ENCODE measurements at regions not wholly inside any gene's neighbourhood (a gene's known extent, or its start where the extent isn't known, plus 50 kb on each side); places are given as distances from the start of the nearest gene placed in this dataset.
A peak's percentile ranks its signal among the peaks of the same experiment; 100 is the strongest.

- FAIRE-seq (no peak), DNase-seq (ENCODE audit: low spot score) (no peak)
Measured at GRCh38 chrX:6472652-6473342, 62.1 kb downstream of the VCX3A start.

GRCh38 chrX:6468706-6469105, 66.2 kb downstream of the VCX3A start:
- no peak for FAIRE-seq
- DNase-seq (ENCODE audit: low spot score): no peak

- DNase-seq (ENCODE audit: low spot score): no peak
- peak; percentile 83 for FAIRE-seq
Measured at GRCh38 chrX:6465756-6466155, 69.2 kb downstream of the VCX3A start.

GRCh38 chrX:6464726-6465125, 70.2 kb downstream of the VCX3A start:
- DNase-seq (ENCODE audit: low spot score) (no peak), FAIRE-seq (no peak)

GRCh38 chrX:6460893-6461490, 73.9 kb downstream of the VCX3A start:
- FAIRE-seq: peak; percentile 87
- peak; percentile 76 for DNase-seq (ENCODE audit: low spot score)

GRCh38 chrX:6456196-6456595, 78.7 kb downstream of the VCX3A start:
- DNase-seq (ENCODE audit: low spot score): peak; percentile 54
- FAIRE-seq: peak; percentile 67

GRCh38 chrX:6449946-6450345, 85.0 kb downstream of the VCX3A start:
- peak; percentile 91 for FAIRE-seq

GRCh38 chrX:6448003-6448402, 86.9 kb downstream of the VCX3A start:
- DNase-seq (ENCODE audit: low spot score): no peak
- FAIRE-seq: peak; percentile 71

More at GRCh38 chrX:6449946-6450345, 85.0 kb downstream of the VCX3A start:
- no peak for DNase-seq (ENCODE audit: low spot score)

GRCh38 chrX:6446582-6446981, 88.3 kb downstream of the VCX3A start:
- FAIRE-seq (no peak), DNase-seq (ENCODE audit: low spot score) (no peak)

- no peak for DNase-seq (ENCODE audit: low spot score)
- no peak for FAIRE-seq
Measured at GRCh38 chrX:6440648-6441047, 94.3 kb downstream of the VCX3A start.

GRCh38 chrX:6432226-6432625, 102.7 kb downstream of the VCX3A start:
- DNase-seq (ENCODE audit: low spot score): no peak

GRCh38 chrX:6407542-6407941, 127.4 kb downstream of the VCX3A start:
- FAIRE-seq (no peak), DNase-seq (ENCODE audit: low spot score) (no peak)

More at GRCh38 chrX:6432226-6432625, 102.7 kb downstream of the VCX3A start:
- FAIRE-seq: no peak

GRCh38 chrX:6386837-6387236, 148.1 kb downstream of the VCX3A start:
- DNase-seq (ENCODE audit: low spot score): no peak
- no peak for FAIRE-seq

- FAIRE-seq: no peak
Measured at GRCh38 chrX:6384921-6385320, 150.0 kb downstream of the VCX3A start.

GRCh38 chrX:6384371-6384770, 150.5 kb downstream of the VCX3A start:
- FAIRE-seq (no peak), DNase-seq (ENCODE audit: low spot score) (no peak)

More at GRCh38 chrX:6384921-6385320, 150.0 kb downstream of the VCX3A start:
- no peak for DNase-seq (ENCODE audit: low spot score)

- DNase-seq (ENCODE audit: low spot score) (no peak), FAIRE-seq (no peak)
Measured at GRCh38 chrX:6383917-6384316, 151.0 kb downstream of the VCX3A start.

- FAIRE-seq (no peak), DNase-seq (ENCODE audit: low spot score) (no peak)
Measured at GRCh38 chrX:6383488-6383887, 151.4 kb downstream of the VCX3A start.

- DNase-seq (ENCODE audit: low spot score): no peak
- no peak for FAIRE-seq
Measured at GRCh38 chrX:6382284-6382683, 152.6 kb downstream of the VCX3A start.

GRCh38 chrX:6377103-6377764, 148.6 kb upstream of the NLGN4X start:
- FAIRE-seq (no peak), DNase-seq (ENCODE audit: low spot score) (no peak)

GRCh38 chrX:6374556-6374955, 145.9 kb upstream of the NLGN4X start:
- FAIRE-seq (no peak), DNase-seq (ENCODE audit: low spot score) (no peak)

- no peak for FAIRE-seq
- DNase-seq (ENCODE audit: low spot score): no peak
Measured at GRCh38 chrX:6372981-6373380, 144.3 kb upstream of the NLGN4X start.

GRCh38 chrX:6371353-6371752, 142.7 kb upstream of the NLGN4X start:
- no peak for DNase-seq (ENCODE audit: low spot score)
- no peak for FAIRE-seq

GRCh38 chrX:6363188-6363587, 134.5 kb upstream of the NLGN4X start:
- no peak for DNase-seq (ENCODE audit: low spot score)
- FAIRE-seq: no peak
